ENCODE measurements at regions not wholly inside any gene's neighbourhood (a gene's known extent, or its start where the extent isn't known, plus 50 kb on each side); places are given as distances from the start of the nearest gene placed in this dataset.

DNA sequence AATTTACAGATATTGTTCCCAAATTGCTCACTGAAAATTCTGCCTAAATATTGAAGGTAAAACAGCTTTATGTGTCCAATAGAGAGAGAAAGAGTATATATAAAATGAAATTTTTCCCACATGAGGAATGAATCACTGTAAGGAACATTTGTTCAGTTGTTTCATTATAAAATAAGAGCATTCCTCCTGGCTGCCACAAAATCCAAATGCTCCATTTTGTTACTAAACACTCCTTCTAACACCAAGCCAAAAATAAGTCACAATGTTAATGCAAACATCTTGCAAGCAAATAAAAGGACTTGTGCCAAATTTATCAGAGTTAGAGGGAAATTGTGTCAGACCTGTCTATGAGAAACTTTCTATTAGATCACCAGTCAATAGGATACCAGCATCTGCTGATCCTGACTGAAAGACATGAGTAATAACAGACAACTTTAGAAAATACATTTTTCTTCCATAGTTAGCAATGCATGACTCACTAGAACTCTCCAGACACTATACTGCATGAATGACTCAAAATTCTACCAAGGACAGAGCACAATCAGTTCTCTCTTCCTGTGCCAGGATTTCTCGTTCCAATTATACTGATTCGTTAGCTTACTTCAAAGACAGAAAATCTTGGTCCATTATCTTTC is 83.5 kb upstream of the FNDC3A start:
- DNase-seq, result no peak

DNA sequence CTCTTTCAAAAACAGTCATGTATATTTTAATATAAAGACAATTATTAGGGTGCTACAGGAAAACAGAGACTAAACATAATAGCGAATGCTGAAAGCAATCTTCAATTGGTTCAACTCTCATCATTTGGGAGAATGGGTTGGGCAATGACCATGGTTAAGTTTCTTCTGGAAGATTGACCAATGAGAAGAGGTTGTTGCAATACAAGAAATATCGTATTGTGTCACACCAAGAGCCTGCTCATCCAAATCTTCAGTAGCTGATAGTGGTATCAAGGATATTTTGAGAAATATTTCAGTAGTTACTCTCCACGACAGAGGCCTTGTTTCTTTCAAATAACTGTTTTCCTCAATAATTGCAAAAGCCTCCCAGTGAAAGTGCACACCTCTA is 83.0 kb upstream of the FNDC3A start:
- no peak for DNase-seq

DNA sequence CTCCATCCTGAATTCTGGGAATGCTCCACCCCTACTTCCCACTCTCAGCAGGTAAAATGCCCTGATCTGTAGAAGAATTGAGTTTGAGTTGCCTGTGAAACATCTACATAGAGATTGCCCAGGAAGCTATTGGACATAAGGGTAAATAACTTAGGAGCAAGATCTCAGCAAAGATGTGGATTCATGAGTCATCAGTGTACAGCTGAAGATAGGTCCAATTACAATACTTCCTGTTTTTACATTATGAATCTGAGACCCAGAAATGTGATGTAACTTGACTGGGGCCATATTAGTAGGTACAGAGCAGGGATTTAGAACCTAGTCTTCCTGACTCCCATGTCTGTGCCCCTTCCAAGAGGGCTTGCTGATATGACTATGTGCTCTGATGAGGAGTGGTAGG is 79.4 kb upstream of the FNDC3A start:
- DNase-seq, result no peak

DNA sequence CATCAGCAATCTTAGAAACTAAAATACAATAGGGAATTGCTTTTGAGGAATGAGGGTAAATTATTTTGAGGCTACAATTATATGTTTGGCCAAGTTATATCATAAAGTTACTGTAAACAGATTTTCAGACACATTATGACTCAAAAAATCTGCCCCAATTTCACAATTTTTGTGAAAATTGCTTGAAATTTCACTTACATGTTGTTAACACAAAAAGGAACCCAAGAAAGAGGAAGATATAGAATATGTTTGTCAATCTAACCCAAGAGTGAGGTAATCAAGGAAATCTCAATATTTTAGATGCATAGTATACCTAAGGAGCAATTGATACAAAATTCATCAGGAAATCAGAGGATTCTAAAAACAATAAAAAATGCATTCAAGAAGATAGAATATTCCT is 73.9 kb upstream of the FNDC3A start:
- no peak for DNase-seq

DNA sequence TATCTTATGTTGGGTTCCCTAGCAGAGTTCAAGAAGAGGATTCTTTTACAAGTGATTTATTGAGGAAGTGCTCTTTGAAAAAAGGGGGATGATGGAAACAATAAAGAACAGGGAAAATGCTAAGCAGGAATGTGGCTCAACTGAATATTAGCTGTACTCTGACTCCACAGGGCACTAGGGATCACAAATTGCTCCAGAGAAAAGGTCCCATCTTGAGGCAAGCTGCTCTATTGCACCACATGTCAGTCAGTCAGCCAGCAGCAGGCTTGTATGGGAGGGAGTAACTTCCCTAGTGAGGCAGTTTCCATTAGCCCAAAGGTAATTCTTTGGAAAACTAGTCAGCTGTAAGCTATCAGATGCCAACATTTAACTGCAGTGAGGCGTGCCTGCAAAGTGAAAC is 73.3 kb upstream of the FNDC3A start:
- DNase-seq, result peak; percentile 17

DNA sequence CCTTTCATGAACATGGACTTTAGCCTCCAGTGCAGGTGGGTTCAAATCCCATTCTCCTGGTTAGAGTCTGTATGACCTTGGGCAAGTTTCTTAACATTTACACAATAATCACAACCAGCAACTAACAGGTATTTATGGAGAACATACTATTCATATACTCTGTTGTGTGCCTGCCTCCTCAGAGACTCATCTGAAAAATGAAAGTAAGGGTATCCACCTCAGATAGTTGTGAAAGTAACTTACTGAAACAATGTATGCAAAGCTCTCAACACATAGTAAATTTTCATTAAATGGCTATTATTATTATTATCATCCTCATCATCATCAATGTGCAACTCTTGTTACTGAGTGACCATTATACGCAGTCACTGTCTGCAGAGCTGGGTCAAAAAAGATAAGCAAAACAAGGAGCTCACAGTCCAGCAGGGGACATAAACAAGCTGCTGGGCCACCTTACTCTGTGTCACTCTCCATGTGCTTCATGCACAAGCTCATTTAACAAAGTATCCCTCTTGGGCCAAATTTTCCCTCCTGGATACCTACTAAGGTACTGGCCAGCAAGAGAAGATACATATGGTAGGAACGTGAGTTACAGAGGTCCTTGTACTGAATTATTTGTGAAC is 70.9 kb upstream of the FNDC3A start:
- no peak for DNase-seq

DNA sequence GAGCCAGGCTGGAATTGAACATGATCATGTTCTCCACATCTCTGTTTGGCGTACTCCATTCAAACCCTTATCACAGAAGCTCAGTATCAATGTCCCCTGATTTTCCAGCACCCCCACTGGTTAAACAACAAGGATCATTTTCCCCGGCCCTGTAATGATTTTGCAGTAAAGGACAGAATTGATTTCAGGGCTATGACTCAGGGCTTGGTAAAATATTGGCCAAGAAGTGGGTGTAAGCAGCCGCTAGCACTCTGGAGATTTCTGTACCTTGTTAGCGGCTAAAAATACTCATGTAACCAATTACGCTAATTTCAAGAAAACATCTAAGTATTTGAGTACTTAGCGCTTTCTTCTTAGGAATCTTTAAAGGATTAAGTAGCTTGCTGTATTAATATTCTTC is 69.5 kb upstream of the FNDC3A start:
- DNase-seq, result no peak

DNA sequence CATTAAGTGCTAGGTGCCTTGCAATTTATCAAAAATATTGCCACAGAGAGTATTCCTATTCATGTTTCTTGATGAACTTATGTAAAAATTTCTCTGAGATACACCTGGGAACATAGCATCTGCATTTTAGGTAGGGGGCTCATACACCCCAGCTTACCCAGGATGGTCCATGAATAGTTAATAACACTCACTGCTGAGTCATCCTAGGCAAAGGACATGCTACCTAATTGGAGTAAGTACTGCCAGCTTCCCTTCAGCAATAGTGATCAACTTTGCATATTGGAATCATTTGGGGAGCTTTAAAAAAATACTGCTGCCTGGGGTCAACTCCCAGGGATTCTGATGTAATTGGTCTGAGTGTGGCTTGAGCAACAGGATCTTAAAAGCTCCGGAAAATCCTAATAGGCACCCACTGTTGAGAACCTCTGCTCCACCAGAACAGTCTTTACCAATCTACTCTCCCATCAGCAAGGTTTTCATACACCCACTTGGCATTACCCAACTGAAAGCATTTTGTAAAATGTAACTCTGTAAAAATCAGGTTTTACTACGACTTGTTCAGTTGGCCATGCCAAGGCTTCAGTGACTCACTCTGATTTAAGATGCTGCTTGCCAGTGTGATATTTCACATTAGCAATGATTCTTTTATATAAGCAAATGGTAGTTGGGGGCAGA is 67.2 kb upstream of the FNDC3A start:
- DNase-seq, result no peak

DNA sequence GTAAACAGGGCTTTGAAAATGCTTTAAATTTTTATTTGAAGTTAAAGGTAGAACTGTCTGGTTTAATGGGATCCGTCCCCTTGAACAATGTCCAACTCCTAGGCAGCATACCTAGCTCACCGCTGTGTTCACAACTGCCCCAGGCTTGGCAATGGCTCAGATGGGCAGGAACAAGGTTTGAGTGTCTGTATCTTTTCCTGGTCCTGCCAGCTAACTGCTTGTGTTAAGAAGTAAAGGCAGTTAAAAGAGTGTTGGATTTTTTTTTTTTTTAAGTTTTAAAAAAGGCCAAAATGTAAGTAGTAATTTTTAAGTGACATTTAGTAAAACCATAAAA is 66.7 kb upstream of the FNDC3A start:
- DNase-seq, result no peak

DNA sequence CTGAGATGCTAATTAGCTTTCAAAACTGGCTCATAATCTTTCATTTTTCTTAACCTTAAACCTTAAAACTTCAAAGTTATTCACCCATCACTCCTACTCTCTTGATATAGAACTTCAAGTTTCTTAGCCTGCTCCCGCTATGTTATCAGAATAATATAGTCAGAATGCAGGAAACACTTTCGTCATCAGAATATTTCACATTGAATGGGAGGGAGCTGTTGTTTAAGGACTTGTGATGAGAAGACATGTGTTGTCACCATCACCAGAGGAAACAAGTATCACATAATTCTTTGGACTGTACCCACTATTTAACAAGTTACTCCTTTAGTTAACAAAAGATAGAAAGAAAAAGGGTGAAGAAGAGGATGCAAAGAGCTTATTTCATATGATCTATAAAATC is 65.0 kb upstream of the FNDC3A start:
- no peak for DNase-seq

DNA sequence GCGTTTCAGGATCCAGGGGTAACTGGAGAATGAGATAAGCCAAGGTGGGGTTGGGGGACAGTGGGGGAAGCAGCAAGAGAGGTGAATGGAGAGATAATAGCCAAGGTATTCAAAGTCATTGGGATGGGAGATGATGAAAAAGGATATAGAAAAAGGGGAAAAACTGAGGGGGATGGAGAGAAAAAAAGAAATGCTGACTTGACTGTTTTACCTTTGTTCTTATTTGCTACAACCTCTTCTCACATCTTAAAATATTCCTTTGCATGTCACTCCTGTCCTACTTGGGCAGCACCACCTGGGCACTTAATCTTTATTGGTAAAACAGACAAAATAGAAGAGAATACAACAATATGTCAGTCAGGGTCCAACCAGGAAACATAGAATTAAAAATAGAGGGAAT is 56.0 kb upstream of the FNDC3A start:
- DNase-seq, result no peak

DNA sequence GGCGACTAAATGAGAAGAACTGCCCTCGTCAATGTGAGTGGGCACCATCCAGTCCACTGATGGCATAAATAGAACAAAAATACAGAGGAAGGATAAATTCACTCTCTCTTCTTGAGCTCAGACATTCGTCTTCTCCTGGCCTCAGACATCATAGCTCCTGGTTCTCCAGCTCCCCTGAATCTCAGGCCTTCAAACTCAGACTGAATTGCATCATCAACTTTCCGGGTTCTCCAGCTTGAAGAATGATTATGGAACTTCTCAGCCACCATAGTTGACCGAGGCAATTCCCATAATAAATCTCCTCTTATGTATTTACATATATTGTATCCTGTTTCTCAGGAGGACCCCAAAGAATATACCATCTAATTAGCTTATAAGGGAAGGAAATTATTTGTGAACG is 55.0 kb upstream of the FNDC3A start:
- DNase-seq, result no peak

DNA sequence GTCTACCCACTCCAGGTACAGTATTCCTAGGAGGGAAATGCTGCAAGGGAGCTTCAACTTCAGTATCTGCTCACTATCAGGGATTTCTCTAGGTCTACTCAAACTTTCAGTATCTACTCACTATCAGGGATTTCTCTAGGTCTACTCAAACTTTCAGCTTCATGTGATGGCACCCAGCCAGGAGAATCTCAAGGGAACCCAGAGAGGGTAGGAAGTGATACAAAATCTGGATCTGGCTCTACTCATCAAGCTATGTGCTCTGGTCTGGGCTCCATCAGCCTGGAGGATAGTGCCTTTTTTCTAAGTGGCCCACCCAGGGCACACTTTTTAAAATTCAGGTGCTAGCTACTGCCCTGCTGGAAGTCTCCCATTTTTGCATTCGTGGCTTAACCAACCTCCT is 52.3 kb upstream of the FNDC3A start:
- no peak for DNase-seq

DNA sequence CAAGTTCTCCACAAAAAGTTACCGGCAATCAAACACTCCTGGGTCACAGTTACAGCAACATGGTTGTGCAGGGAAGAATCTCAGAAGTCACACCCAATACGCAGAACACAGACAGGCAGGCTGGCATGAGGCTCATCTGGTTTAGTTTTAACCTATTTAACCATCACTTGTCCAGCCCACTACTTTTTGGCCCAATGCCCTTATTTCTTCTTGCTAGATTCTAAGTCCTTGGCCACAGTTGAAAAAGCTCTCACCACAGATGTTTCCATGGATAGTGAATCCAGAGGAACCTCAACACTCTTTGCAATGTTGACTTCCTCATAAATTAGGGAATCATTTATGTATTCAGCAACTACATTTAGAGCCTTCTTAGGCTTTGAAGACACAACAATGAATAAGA is 50.7 kb upstream of the FNDC3A start:
- DNase-seq, result no peak

Data from CD4-positive, alpha-beta T cell treated with Interleukin-15 for 1 hour (primary cell).